NCI-H460 (cell line): ENCODE measurements at regions not wholly inside any gene's neighbourhood (a gene's known extent, or its start where the extent isn't known, plus 50 kb on each side); places are given as distances from the start of the nearest gene placed in this dataset.

ENCODE experiments used
- DNase-seq: peaks from one replicate; pipeline ENCODE4 v3.0.0-alpha.2; 2016; ENCODE audit warnings: low read depth; ENCODE audit errors: extremely low read depth

DNA sequence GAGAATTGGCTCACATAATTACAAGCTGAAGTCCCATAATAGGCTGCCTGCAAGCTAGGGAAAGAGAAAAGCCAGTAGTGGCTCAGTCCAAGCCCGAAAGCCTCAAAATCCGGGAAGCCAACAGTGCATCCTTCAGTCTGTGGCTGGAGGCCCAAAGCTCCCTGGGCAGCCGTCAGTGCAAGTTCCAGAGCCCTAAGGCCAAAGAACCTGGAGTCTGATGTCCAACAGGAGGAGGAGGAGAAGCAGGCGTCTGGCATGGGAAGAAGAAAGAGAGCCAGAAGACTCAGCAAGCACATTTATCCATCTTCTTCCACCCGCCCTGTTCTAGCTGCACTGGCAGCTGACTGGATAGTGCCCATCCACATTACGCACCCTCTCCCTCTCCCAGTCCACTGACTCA, 213.4 kb downstream of the GAS1 start:
- no peak for DNase-seq

DNA sequence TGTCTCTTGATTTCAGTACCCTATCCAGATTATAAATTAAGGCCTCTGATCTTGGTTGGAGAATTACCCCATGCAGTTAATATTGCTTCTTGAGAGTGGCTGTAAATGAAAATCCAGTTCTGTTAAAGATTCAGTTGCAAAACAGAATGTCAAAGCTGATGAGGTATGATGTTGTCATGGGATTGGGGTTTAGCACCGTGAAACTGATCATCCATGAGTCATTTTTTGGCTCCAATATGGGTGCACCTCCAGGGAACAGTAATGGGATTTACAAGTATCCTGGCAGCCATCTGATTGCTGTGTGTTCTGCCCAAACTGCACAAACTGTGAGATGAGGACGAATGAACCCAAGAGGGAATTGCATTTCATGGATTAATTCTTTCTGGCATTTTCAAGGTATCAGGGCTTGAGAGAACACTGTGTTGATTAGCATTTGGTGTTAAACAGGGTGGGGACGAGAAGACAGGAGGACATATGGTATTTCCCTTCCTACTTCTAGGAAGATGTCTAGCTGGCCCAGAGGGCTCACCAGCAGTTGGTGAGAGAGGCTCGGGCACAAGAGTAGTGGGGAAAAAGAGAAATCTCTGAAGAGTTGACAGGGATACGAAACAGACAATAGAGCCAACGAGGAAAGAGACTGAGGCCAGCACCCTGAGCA, 214.7 kb downstream of the GAS1 start:
- DNase-seq: no peak

- DNase-seq: no peak
Measured at GRCh38 chr9:86731511-86732063, 215.7 kb downstream of the GAS1 start.

DNA sequence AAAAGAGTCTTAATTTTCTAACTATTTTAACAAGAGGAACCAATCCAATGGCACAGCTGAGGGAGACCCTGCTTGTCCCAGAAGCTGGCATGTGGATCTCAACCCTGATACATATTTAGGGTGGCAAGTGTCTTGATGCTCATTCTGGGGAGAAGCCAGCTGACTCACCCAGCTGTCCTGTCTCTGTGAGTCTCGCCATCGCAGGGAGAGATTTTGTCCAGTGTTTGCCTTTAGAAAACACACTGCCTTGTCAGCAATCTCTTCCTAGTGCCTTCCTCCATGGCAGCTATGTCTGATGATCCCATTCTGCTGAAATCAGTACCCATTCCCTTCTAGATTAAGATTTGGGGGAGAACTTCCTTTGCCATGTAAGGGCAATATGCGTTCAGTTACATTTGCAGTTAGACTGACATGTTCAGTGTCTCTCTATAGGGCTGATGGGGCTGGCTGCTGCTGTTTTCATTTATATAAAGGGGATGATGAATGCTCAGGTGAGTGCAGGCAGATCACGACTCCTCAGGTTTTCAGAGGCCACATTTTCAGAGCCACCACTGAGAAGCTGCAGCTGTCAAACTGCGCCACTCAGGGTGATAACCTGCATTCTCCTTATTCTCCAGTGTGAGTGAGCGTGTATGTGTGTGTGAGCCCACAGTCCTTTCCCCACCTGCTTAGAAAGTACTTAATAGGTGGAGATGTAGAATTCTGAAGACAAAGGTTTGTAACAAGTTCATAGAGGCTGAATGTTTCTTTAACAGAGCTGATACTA, 217.0 kb downstream of the GAS1 start:
- DNase-seq: no peak

DNA sequence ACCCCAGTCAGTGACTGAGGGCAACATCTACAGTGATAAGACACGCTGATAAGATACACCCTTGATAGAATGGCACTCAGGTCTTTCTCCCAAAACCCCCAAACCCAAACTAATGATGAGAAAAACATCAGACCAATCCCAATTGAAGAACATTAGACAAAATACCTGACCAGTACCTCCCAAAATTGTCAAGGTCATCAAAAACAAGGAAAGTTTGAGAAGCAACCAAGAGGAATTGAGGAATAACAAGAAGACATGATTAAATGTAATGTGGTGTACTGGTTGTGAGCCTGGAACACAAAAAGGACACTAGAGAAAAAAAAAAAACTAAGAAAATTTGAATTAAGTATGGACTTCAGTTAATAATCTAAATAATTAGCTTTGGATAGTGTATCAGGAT, 222.8 kb downstream of the GAS1 start:
- no peak for DNase-seq

DNA sequence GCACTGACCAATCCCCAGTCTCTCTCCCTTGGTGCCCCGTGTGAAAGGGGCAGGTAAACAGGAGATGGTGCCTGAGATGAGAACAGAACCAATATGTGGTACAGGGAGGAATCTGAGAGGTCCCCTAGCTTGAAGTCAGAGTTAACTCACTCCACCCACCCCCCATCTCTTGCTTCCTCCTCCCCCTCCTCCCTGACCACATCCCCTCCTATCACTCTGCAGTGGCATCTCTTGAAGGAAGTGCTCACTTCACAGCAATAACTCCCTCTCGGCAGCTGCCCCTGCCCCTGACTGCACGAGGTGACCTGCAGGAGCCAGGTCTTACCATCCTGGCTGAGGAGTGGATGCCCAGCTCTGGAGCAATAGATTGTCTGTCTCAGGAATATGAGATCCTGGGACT, 224.0 kb downstream of the GAS1 start:
- no peak for DNase-seq

- no peak for DNase-seq
Measured at GRCh38 chr9:86722706-86723075, 224.6 kb downstream of the GAS1 start.

DNA sequence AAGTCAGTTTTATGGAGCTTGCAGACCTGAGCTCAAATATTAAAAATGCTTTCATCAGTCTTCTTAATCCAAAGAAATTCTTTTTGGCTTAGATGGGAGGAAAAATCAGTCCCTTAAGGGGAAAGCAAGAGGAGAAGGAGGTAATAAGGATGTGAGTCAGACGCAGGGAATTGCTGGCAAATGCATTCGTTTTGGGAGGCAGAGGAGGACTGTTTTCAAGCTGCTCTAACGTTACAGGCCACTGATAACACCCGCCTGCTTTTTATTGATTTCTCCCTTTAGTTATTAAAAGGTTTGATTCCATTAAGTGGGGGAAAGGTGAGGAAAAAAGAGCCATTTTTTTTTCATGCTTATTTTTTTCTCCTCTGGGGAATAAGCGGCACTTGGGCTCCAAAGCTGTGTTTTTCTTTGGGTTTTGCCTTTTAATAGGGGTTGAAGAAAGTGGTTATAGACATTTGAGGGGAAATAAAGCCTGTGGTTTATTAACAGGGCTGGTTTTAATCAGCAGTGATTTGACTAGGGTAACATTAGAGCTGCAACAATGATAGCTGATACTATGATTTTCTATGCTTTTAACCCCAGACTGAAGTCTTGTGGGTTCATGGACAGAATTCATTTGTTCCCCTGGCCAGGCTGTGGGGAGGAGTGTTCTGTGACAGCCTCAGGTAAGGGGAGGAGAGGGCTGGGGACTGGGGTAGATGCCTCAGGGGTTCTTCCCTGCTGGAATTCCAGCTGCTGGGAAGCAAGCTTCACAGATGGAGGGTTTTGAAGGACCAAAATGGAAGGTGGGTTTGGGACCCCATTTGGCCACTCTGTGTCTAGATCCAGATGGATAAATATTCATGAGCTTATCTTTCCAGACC, 225.2 kb downstream of the GAS1 start:
- no peak for DNase-seq

GRCh38 chr9:86721226-86721781, 226.0 kb downstream of the GAS1 start:
- DNase-seq: no peak

- DNase-seq: no peak
Measured at GRCh38 chr9:86720639-86721225, 226.6 kb downstream of the GAS1 start.

DNA sequence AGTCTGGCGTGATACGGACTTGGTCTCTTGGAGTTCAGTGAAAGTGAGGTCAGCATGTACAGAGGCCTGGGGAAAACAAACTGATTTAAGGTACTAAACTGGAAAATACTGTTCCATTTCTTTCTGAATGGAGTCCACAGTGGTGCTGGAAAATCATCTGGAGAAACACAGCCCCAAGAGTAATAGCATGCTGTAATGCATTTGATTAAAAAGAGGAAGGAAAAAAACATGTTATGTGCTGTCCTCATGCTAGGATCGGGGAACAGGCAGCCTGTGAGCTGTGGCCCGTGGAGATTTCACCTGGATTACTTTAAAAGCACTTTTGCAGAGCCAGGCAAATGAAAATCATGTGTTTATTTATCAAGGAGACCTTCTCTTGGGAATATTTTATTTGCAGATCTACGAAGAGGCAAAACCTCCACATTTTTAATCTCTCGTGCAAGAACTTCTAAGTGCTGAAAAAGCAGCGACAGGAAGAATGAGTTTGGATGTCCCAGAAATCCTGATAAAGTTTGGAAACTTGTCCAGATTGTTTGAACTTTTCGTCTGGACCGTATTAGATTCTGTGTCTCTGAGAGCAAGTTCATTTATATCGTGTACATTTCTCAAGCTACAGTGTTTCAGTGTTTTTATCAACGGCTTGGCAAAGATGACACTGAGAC, 228.8 kb downstream of the GAS1 start:
- no peak for DNase-seq

DNA sequence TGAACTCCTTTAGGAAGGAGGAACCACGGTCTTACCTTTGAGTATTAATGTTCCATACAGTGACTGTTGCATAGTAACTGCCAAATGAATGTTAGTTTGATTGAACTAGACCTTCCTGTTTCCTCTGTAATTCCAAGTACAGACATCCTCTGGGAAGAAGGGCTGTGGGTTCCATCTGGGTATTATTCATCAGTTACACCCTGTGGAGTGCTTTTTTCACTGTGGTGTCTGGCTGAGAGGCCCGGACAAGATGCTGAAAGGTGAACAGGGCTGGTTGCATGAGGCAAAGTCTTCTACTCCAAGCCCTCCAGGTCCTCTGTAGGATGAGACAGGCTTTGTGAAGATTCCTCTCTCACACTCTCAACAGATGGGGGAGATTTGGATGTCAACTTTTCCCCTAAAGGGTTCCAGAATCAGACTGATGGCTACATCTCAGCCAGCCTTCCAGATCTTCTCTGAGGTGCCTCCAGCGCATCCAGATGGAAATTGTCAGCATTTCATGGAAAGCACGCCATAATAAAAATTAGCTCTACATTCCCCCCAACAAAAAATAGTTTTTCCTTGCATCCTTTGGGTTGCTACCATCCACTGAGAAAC, 230.9 kb downstream of the GAS1 start:
- no peak for DNase-seq

DNA sequence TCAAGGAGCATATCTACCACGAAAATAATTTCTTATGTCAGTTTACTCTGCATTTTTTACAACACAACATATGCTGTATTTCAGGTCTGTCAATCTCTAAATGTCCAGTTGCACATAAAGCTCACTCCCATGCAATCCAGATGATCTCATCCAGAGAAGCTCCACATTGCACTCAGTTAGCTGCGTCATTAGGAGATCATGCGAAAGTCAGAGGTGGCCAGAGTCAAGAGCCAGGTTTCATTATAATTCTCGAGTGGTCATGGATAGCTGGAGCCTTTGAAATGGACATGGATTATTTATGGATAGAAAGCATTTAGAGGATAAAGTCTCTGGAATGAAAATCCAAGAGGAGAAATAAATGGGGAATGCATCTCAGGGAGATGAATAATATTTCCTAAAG, 232.3 kb downstream of the GAS1 start:
- no peak for DNase-seq

DNA sequence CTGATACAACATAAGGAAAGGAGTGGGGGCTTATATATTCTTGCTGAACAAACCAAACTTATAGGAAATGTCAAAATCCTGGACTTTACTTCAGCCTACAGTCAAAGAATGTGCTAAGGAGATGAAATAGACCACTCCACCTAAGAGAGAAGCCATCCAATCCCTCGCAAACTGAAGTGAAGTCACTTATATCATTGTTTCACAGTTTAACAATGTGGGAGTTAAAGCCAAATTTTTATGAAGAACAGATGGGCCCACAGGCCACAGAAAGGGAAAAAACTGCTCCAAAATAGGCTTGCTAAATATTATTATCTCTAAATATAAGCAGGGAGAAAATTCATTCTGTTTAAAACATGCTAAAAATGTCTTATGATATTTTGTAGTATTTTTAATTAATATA, 233.3 kb downstream of the GAS1 start:
- no peak for DNase-seq

GRCh38 chr9:86713470-86713869, 233.8 kb downstream of the GAS1 start:
- no peak for DNase-seq

DNA sequence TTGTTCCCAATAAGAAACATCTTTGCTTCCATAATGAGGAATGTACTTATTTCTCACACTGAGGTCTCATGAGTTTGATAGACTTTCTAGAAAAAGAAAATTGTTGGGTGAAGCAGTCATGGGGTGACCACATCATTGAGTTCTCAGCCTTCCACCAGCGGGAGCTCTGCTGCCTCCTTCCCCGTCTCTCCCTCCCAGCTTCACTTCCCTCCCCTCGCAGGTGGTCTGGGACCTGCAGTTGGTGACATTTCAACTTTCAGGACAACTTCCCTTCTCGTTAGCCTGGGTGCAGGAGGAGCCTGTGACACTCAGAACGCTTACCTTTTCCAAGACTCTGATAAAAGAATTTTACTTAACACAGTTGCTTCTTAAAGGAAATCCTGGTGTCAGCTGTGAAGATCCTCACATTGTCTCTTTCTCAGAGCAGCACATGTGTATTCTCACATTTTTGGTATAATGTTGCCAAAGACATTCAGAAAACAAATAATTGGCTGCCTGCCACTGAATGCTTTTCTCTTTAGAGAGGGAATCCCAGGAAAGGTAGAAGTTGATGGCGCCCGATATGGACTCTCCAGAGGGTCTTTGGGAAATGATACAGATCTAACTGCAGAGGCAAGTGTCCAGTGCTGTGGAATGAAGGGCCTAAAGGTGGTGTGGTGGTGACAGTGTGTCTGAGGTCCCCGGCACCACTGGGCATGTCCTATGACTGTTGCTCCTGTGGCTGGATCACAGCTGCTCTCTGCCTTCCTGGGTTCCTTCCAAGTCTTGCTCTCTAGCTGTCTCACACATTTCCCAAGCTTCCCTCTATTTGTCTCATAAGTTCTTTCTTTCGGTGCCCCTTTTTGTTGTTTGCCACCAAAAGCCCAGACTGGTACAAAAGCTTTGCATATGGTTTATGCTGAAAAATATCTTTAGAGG, 238.1 kb downstream of the GAS1 start:
- no peak for DNase-seq

GRCh38 chr9:86707932-86708510, 239.3 kb downstream of the GAS1 start:
- no peak for DNase-seq

- no peak for DNase-seq
Measured at GRCh38 chr9:86706391-86706790, 240.9 kb downstream of the GAS1 start.
